Liver (tissue), 3 donors: ENCODE measurements at regions not wholly inside any gene's neighbourhood (a gene's known extent, or its start where the extent isn't known, plus 50 kb on each side); places are given as distances from the start of the nearest gene placed in this dataset.

Source experiments
- EGR1 ChIP-seq, 2 donors: IDR thresholded peaks; 2 replicates each; pipeline ENCODE4 v1.6.1; 2016 to 2018; ENCODE audit warnings: antibody characterized with exemption in 2 of 2, low read depth in 2 of 2
- FOXA2 ChIP-seq: IDR thresholded peaks from 2 replicates; pipeline ENCODE4 v1.6.1; 2016; ENCODE audit warnings: antibody characterized with exemption
- GABPA ChIP-seq, 2 donors: IDR thresholded peaks in 1 of 2; conservative IDR thresholded peaks in 1 of 2; 2 replicates each; pipeline ENCODE4 v1.6.1; 2016; ENCODE audit warnings: antibody characterized with exemption in 2 of 2, mild to moderate bottlenecking in 1 of 2, moderate library complexity in 1 of 2
- JUND ChIP-seq, 2 donors: IDR thresholded peaks; 2 replicates each; pipeline ENCODE4 v1.6.1; 2016; ENCODE audit warnings: antibody characterized with exemption in 2 of 2
- NR2F2 ChIP-seq: IDR thresholded peaks from 2 replicates; pipeline ENCODE4 v1.6.1; 2016; ENCODE audit warnings: antibody characterized with exemption
- RAD21 ChIP-seq, 2 donors: IDR thresholded peaks; 2 replicates each; pipeline ENCODE4 v1.6.1; 2016; ENCODE audit warnings: antibody characterized with exemption in 2 of 2, mild to moderate bottlenecking in 2 of 2
- SP1 ChIP-seq: IDR thresholded peaks from 2 replicates; pipeline ENCODE4 v1.6.1; 2018; ENCODE audit warnings: antibody characterized with exemption, mild to moderate bottlenecking
- YY1 ChIP-seq: IDR thresholded peaks from 2 replicates; pipeline ENCODE4 v1.6.1; 2016; ENCODE audit warnings: antibody characterized with exemption, mild to moderate bottlenecking
- TF ChIP-seq, protein P1 (sequence below): IDR thresholded peaks from 2 replicates; pipeline ENCODE4 v1.6.1; 2016; ENCODE audit warnings: antibody characterized with exemption
- TF ChIP-seq, protein P2 (sequence below): fragments of 150-350 bp; IDR thresholded peaks from 2 replicates; pipeline ENCODE4 v1.5.1; 2017; ENCODE audit warnings: improper control_type of control experiment, low read depth, low read length; ENCODE audit not compliant: missing input control
- TF ChIP-seq, protein P3 (sequence below): IDR thresholded peaks from 2 replicates; pipeline ENCODE4 v1.6.1; 2016; ENCODE audit warnings: antibody characterized with exemption, mild to moderate bottlenecking
- TF ChIP-seq, protein P4 (sequence below): IDR thresholded peaks from 2 replicates; pipeline ENCODE4 v1.6.1; 2016; ENCODE audit warnings: antibody characterized with exemption
- TF ChIP-seq, protein P5 (sequence below): IDR thresholded peaks from 2 replicates; pipeline ENCODE4 v1.6.1; 2016; ENCODE audit warnings: antibody characterized with exemption
- donor health status: healthy.
- donor health status: healthy.

DNA sequence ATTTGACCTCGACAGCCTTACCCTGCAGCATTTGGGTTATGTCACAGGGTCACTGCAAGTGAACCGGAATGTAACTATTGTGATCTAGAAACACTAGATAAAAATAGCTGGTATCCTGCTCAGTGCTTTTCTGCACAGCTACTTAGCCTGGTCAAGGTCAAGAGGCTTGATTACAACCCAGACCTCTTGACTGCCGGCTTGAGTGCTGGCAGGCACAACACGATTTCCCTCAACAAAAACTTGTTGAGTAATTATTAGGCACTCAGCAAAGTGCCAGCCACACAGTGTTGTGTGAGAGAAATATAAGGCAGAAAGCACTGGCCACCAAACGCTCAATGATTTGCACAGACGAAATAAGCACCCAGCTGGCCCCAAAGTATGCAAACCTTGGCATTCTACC is 156.7 kb downstream of the NUAK1 start:
- TF ChIP-seq, protein P1, sequence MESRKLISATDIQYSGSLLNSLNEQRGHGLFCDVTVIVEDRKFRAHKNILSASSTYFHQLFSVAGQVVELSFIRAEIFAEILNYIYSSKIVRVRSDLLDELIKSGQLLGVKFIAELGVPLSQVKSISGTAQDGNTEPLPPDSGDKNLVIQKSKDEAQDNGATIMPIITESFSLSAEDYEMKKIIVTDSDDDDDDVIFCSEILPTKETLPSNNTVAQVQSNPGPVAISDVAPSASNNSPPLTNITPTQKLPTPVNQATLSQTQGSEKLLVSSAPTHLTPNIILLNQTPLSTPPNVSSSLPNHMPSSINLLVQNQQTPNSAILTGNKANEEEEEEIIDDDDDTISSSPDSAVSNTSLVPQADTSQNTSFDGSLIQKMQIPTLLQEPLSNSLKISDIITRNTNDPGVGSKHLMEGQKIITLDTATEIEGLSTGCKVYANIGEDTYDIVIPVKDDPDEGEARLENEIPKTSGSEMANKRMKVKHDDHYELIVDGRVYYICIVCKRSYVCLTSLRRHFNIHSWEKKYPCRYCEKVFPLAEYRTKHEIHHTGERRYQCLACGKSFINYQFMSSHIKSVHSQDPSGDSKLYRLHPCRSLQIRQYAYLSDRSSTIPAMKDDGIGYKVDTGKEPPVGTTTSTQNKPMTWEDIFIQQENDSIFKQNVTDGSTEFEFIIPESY = no peak
- TF ChIP-seq YY1 (no peak), EGR1 (IDR thresholded peaks at IDR 0.05; ENCODE audit: low read depth in 2 of 2) (no peak), RAD21 (IDR thresholded peaks at IDR 0.05) (no peak), GABPA (IDR thresholded peaks at IDR 0.05 in 1 of 2, conservative IDR thresholded peaks at IDR 0.05 in 1 of 2) (no peak), FOXA2 (no peak), SP1 (no peak), NR2F2 (peak; percentile 83), JUND (IDR thresholded peaks at IDR 0.05) (no peak)
- TF ChIP-seq, protein P2, sequence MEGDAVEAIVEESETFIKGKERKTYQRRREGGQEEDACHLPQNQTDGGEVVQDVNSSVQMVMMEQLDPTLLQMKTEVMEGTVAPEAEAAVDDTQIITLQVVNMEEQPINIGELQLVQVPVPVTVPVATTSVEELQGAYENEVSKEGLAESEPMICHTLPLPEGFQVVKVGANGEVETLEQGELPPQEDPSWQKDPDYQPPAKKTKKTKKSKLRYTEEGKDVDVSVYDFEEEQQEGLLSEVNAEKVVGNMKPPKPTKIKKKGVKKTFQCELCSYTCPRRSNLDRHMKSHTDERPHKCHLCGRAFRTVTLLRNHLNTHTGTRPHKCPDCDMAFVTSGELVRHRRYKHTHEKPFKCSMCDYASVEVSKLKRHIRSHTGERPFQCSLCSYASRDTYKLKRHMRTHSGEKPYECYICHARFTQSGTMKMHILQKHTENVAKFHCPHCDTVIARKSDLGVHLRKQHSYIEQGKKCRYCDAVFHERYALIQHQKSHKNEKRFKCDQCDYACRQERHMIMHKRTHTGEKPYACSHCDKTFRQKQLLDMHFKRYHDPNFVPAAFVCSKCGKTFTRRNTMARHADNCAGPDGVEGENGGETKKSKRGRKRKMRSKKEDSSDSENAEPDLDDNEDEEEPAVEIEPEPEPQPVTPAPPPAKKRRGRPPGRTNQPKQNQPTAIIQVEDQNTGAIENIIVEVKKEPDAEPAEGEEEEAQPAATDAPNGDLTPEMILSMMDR = no peak
- TF ChIP-seq, protein P3, sequence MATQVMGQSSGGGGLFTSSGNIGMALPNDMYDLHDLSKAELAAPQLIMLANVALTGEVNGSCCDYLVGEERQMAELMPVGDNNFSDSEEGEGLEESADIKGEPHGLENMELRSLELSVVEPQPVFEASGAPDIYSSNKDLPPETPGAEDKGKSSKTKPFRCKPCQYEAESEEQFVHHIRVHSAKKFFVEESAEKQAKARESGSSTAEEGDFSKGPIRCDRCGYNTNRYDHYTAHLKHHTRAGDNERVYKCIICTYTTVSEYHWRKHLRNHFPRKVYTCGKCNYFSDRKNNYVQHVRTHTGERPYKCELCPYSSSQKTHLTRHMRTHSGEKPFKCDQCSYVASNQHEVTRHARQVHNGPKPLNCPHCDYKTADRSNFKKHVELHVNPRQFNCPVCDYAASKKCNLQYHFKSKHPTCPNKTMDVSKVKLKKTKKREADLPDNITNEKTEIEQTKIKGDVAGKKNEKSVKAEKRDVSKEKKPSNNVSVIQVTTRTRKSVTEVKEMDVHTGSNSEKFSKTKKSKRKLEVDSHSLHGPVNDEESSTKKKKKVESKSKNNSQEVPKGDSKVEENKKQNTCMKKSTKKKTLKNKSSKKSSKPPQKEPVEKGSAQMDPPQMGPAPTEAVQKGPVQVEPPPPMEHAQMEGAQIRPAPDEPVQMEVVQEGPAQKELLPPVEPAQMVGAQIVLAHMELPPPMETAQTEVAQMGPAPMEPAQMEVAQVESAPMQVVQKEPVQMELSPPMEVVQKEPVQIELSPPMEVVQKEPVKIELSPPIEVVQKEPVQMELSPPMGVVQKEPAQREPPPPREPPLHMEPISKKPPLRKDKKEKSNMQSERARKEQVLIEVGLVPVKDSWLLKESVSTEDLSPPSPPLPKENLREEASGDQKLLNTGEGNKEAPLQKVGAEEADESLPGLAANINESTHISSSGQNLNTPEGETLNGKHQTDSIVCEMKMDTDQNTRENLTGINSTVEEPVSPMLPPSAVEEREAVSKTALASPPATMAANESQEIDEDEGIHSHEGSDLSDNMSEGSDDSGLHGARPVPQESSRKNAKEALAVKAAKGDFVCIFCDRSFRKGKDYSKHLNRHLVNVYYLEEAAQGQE = no peak
- TF ChIP-seq, protein P4, sequence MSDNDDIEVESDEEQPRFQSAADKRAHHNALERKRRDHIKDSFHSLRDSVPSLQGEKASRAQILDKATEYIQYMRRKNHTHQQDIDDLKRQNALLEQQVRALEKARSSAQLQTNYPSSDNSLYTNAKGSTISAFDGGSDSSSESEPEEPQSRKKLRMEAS = no peak
- TF ChIP-seq, protein P5, sequence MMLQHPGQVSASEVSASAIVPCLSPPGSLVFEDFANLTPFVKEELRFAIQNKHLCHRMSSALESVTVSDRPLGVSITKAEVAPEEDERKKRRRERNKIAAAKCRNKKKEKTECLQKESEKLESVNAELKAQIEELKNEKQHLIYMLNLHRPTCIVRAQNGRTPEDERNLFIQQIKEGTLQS = no peak
